ENCODE measurements at regions not wholly inside any gene's neighbourhood (a gene's known extent, or its start where the extent isn't known, plus 50 kb on each side); places are given as distances from the start of the nearest gene placed in this dataset.

GRCh38 chr20:12291386-12291785, 373.7 kb downstream of the BTBD3 start:
- TF ChIP-seq CTCF (IDR thresholded peaks at IDR 0.05) (no peak), POLR2A (IDR thresholded peaks at IDR 0.05) (no peak)

All from lower leg skin (tissue), 3 donors.